Pons (tissue), 1 donor: ENCODE measurements at regions not wholly inside any gene's neighbourhood (a gene's known extent, or its start where the extent isn't known, plus 50 kb on each side); places are given as distances from the start of the nearest gene placed in this dataset.

Experiments
- DNase-seq: peaks from one replicate; pipeline ENCODE4 v3.0.0-alpha.2; 2016; ENCODE audit warnings: low spot score

GRCh38 chr3:76346690-76347089 is 561.3 kb upstream of the ZNF717 start:
- no peak for DNase-seq

DNA sequence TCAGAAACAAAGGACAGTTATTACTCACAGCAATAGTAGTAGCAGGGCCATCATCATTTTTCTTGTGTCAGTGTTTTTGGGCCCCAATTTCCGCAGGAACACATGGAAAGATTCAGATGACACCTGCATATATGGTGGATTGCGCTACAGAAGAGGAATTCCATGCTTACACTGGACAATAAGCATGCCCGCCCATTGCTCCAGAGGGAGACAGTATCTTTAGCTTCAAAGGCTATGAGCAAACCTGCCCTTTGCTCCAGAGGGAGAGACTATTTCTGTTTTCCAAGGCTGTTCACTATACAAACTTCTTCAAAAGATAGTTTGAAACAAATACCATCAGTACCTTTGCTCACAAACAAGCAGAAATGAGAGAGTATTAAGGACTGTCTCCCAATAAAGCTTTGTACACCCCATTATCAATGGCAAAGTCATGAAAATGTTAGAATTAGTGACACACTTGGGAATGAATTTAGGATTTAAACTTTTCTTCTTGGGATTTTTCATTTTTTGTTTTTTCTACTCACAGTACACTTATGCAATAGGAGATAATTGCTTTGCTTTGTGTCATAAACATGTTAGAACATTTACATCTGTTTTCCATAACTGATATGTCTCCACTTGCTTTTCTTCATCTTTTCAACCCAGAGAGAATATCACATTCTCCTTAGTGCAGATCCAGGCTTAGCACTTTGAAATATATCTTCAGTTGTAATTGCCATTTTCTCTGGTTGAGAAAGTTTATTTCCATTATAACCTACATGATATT is 564.5 kb upstream of the ZNF717 start:
- DNase-seq, result no peak

DNA sequence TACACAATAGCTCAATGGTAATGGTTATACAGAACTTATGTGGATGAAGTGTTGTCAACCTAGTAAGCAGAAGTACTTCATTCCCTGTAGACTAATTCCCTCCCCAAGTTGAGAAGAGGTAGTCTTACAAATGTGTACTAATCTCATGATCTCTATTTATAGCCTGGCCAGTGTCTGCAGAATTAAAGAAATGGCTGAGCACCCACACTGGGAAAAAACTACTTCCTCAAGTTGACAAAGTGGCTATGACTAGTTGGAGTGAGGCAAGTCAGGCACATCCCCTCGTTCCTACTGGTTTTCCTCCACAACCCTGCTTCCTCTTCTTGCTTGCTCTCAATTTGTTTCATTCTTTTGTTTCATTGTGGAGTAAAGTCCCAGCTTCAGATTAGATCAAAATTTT is 566.7 kb upstream of the ZNF717 start:
- DNase-seq, result no peak

DNA sequence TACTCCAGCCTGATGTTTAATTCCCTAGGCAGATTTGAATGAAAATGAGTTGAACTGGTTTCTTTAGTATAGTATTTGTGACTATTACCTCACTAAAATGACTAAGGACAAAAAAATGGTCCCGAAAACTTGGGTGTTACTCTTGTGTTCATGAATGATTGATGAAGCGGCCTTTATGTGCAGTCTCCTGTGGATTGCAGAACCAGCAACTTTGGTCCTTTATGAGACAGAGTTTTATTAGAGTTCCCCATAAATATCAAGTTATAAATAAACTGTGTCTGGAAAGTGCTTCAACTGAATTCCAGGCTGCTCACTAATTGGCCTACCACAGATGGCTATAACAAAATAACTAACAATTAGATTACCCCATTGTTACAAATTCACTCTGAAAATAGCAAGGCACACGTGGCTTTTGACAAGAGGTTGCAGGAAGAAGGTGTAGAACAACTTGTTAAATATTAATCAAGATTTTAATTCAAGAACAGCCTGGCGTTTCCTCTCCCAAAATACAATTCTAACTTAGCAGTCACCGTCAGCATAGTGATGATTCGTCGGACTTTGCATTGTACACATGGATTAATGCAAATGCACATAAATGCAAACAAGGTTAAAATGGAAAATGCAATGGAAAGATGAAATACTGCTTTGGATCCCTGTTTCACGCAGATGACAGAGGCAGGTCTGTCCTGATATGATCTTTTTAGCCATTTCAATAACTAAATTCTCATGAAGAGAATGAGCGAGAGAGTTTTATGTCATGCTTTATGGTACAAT is 567.3 kb upstream of the ZNF717 start:
- no peak for DNase-seq

DNA sequence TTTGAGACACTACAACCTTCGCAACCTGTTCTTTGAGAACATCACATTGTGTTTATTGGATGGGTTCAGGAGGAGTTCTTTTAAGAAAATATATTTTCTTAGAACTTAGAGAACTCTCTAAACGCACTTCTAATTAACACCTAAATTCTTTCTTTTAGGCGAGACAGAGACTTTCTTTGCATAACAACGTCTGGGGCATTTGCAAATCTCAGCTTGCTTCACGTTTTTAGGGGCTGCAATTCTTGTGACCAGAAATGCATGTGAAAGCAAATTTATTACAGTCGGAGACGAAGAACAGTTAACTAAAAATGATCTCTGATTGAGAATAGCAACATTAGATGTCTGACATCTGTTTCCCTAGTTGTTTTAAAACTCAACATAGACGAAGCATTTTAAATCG is 568.3 kb upstream of the ZNF717 start:
- no peak for DNase-seq

DNA sequence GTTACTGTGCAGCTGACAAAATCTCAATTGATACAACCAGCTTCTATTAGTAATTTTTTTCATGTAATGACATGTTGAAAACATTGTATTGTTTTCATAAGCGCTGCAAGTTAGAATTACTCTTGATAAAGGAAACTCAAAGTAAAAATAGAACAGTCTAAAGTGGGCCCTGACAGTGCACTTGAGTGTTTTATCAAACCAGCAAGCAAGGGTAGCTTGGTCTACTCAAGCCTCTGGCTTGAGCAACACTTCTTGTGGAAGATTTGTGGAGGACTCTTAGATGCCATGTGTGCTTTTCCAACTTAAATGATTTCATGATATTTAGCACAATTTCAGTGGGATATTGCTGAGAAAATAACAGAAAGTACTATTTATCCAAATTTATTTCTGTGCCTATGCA is 575.7 kb upstream of the ZNF717 start:
- no peak for DNase-seq

- no peak for DNase-seq
Measured at GRCh38 chr3:76362643-76363042, 577.3 kb upstream of the ZNF717 start.

GRCh38 chr3:76365275-76365674 is 579.9 kb upstream of the ZNF717 start:
- no peak for DNase-seq

GRCh38 chr3:76367281-76367680 is 581.9 kb upstream of the ZNF717 start:
- no peak for DNase-seq

GRCh38 chr3:76369170-76369569 is 583.8 kb upstream of the ZNF717 start:
- peak; percentile 62 for DNase-seq

- DNase-seq, result no peak
Measured at GRCh38 chr3:76370749-76371520, 585.6 kb upstream of the ZNF717 start.

DNA sequence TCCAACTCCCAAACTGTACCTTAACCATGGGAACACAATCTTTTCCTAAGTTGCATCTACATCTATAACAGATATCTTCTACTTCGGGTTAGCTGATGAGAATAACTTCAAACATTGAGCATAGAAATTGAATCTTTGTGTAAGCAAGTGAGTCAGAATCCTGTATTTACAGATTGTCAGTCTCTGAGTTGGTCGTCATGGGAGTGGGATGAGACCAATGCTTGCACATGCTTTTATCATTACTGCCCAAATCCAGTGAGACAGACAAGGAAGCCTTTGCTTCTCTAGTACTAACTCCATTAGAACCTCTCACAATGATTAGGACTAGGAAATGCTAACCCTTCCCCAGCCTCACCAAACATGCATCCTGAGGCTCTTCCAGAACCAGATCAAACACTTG is 587.1 kb upstream of the ZNF717 start:
- no peak for DNase-seq

- no peak for DNase-seq
Measured at GRCh38 chr3:76377074-76377473, 591.7 kb upstream of the ZNF717 start.

- DNase-seq, result no peak
Measured at GRCh38 chr3:76378789-76379188, 593.4 kb upstream of the ZNF717 start.

- peak; percentile 66 for DNase-seq
Measured at GRCh38 chr3:76383781-76384180, 598.4 kb upstream of the ZNF717 start.

DNA sequence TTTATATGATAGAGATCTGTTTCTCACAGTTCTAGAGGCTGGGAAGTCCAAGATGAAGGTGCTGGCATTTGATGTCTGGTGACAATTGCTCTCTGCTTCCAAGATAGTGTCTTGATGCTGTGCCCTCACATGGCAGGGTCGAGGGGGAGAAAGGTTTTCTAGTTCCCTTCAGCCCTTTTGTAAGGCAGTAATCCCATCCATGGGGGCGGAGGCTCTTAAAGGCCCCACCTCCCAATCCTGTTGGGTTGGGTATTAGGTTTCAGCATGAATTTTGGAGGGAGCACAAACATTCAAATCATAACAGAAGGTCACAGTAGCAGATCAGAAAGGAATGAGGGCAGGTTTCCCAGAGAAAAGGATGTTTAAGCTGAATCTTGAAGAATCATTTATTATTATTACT is 601.7 kb upstream of the ZNF717 start:
- DNase-seq, result no peak

DNA sequence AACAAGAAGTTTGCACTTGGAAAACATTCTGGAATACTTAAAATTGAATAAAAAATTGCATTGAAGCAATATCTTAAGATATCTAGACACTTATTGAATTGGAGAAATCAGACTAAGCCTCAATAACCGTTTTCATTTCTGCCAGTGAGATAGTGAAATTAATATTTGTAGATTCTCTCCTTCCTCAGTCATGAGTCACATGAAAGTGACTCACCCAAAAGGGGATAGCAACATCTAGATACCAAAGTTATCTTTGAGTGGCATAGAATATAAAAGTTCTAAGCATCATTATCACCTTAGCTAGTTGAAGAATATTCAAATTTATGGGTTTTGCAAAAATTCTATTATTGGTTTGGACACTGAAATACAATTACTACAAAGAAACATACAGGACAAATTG is 614.8 kb upstream of the ZNF717 start:
- no peak for DNase-seq

GRCh38 chr3:76402926-76403325 is 617.6 kb upstream of the ZNF717 start:
- DNase-seq, result no peak

DNA sequence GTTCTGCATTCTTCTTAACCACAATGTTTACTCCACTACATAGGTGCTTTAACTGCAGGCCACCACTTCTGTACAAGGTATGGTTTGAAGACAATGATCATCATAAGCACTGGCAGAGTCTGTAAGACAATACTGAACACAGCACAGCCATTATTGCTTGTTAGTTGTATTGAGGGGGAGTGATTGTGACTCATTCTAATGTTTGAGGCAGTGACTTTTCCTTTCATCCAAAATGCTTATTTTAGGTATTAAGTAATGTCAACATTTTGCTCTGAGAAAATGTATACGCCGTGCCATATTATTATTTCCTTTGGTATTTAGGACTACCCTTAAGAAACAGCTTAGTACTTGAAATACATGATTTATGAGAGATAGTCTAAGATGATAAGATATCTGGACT is 618.2 kb upstream of the ZNF717 start:
- DNase-seq, result no peak

DNA sequence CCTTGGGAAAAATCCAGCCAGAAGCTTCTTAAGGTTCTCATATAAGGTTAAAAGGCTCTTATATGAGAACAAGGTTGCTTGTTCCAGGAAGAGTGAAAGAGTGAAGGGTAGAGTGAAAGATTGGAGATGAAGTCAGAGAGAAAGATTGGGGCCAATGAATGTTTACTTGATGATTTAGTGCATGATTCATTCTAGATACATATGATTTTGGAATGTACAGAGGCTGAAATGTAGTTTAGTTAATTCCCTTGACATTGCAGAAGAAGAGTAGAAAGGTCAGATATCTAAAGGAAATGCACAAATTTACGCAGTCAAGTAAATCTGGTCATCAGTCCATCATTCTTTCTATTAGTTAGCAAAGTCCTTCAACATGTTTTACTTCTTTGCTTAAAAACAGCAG is 619.8 kb upstream of the ZNF717 start:
- DNase-seq, result no peak

DNA sequence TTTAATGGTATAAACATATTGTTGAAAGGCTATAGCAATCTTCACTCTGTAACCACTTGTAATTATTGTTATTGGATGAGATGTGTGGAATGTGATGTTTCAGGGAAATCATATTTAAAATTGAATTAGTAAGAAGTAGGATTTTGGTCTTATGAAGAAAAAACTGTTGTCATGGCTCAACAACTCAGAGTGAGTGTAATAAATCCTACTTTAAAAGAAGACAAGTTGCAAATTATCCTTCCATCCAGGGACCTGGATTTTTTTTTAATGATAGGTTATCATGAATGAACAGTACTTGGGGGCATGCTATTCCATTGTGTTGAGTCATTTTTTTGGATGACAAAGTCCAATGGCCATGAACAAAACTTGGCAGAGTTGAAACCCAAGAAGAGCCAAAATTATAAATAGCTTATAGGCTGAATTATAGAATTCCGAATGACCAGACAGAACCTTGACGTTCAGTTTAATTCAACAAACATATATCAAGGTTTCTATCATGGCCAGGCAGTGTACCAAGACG is 625.5 kb upstream of the ZNF717 start:
- no peak for DNase-seq

DNA sequence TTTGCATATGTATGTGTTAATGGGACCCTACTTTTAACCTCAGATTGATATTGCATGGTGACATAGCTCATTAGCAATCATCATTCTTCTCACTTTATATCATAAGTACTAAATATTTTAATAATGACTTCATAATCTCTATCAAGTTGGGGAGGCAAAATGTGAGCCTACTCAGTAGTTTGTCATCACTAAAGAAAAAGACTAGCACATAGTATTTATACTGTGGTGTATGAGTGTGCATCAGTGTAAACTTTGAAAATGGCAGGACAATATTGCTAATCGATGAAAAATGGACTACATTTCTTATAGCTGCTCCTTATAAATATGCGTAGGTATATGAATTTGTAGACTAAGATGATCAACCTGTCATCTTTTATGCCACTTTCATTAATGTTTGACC is 624.5 kb upstream of the ROBO2 start:
- DNase-seq, result no peak
